GM11168 (cell line): ENCODE measurements at regions not wholly inside any gene's neighbourhood (a gene's known extent, or its start where the extent isn't known, plus 50 kb on each side); places are given as distances from the start of the nearest gene placed in this dataset.

Experiments
- in situ Hi-C: fragments of 300-500 bp; cut with MboI; formaldehyde crosslinking; loops from one replicate; pipeline ENCODE4 v1.12.0; 2022; ENCODE audit warnings: low sequenced_read_pairs; ENCODE audit not compliant: unreplicated experiment

DNA sequence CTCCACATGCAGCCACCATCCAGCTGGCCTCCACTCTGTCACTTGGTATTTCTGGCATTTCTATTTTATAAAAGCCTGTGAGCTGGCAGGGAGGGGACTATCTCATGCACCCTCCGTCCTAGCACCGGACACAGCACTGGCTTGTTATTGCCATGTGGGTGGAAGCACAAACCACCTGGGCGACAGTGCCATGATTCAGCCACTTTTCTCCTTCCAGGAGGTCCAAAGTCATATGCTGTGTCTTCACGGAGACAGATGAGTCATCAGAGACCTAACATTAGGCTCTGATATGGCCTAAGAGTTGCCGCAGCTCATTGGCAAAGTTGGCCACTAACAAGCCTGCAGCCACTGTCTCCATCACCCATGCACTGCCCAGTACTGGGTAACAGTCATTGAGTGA is 1123.0 kb downstream of the VRK1 start:
- in situ Hi-C loops, result no loop called here

DNA sequence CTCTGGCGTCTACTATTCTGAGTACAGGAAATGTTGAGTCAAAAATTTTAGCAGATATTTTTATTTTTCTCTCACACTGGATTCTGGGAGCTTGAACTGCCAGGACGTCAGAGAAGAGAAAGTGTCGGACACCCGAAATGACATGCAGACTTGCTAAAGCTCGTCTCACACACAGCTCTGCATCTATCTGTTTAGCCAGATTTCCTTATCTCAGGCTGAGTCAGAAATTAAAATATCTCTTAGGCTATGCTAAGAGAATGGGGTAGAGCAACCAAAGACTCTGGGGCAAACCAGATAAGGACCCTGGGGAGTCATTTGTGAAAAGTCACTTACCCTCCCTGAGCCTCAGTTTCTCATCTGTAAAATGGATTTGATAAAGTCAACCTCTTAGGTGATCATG is 1124.1 kb downstream of the VRK1 start:
- in situ Hi-C loops, result no loop called here

DNA sequence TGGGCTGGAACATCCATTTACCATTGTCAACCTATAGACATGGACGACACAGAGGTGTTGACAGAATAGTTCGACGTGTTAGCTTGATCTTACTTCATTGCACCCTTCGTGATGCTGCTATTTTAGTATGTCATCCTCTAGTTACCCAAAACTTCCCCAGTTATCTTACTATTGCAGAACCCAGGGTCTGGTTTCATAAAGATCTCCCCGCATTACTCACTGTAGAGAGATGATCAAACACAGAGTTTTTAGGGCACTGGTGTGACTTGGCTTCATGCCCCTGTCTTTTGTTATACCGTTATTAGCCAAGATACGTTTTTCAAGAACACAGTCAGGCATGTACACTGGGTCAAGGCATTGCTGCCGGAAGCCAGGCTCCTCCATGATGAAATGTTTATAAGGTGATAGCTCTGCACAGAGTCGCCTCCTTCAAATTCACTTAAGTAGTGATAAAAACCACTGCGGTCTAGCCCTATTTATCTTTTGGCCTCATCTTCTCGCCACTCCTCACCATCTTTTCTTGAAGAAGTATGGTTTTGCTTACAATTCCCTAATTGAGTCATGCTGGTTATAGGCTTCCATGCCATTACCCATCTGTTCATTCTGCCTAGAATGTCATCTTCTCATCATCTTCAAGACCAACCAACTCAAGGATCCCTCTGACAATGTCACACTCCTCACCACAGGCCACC is 1127.9 kb downstream of the VRK1 start:
- in situ Hi-C loops, result no loop called here

DNA sequence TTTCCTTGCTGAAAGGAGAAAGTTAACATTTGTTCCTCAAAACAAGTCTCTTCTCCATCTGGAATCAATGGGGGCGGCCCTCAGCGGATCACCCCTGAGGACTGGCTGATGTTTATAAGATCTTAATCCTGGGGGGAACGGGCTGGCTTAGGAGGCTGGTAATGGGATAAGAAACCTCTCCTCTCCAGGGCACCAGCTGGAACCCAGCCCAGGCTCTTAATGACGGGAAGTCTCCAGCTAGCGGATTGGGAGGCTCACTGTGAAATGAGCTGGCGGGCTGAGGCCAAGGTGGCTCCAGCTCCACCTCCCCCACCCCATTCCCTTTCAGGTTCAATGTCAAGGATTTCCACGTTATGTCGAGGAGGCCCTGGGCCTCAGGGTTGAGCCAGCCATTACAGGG is 1133.0 kb downstream of the VRK1 start:
- in situ Hi-C loops, result no loop called here

DNA sequence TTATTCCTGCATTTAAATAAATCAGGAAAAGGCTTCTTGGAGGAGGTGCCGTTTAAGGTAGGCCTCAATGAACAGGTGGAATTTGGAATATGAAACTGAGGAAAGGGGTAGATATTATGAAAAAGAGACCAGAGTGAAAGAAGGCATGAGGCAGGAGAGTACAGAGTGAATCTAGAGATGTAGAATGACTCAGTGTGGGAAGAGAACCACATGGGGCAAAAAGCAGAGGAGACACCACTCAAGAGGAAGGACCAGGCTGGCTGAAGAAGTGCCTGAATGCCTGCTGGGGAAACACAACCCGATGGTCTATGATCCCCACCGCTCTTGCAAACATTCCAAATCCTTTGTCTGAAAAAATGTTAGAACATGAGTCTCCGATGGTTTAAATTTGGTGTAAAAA is 1134.1 kb downstream of the VRK1 start:
- in situ Hi-C loops, result no loop called here

DNA sequence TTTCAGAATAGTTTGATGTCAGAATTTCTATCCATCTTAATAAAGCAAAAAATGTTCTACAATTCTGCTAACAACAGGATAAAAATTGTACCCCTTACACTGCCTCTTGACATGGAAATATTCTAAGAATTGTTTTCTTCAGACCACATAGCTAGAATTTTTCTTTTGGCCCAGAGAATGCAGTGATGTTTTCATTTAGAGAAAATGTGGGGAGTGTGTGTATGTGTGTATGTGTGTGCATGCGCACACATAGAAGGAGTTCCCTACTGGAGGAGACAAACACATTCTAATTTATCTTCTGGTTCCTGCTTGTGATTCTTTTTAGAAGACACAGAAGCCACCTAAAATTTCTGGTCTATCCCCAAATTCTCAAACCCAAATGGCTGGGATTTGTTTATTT is 1145.7 kb downstream of the VRK1 start:
- in situ Hi-C loops, result no loop called here

DNA sequence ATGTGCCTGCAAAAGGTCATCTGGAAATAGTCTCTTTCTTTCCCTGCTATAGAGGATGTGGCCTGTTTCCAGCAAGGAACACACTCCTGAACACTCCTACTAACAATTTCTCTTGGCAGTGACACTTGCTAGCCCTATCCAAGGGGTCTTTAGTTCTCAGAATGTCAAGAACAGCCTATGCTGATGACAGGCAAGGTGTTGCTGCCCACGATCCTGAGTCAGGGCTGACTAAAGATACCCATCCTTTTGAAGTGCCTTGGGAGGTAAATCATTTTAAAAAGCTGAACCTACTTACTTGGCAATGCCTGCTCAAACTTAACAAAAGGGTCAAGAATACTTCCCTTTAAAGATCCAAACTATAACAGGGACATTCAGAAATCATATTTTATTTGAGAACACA is 1146.4 kb downstream of the VRK1 start:
- in situ Hi-C loops, result no loop called here

DNA sequence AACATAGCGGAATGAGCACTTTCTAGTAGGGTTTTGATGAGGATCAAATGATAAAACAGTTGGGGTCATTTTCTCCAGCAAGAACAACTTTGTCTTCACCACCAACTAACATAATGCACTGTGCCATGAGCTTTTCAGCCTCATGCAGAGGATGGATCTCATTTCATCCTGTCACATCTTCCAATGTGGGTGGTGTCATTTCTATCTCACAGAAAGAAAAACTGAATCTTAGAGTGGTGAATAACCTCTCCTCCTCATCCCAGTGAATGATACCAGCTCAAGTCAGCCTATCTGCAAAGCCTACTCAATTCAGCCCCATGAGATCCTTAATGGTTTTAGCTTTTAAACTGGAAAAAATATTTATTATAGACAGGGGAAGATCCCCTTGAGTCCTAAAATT is 1147.2 kb downstream of the VRK1 start:
- in situ Hi-C loops, result no loop called here

DNA sequence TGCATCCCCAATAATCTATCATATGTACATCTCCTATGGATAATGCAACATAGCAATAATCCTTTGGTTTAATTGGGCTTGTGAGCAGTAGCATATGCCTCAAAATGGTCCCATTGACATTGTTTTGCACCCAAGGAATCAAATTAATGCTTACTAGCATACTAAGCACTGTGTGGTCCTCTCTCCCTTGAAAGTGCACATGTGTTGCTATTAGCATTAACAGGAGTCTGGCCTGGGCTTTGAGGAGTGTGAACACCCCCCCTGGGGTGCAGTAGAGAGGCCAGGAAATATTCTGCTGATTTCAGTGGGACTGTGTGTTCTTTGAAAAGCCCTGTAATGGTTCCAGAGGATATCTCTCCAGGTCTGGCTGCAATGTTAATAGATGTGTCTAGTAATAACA is 1148.4 kb downstream of the VRK1 start:
- in situ Hi-C loops, result no loop called here

DNA sequence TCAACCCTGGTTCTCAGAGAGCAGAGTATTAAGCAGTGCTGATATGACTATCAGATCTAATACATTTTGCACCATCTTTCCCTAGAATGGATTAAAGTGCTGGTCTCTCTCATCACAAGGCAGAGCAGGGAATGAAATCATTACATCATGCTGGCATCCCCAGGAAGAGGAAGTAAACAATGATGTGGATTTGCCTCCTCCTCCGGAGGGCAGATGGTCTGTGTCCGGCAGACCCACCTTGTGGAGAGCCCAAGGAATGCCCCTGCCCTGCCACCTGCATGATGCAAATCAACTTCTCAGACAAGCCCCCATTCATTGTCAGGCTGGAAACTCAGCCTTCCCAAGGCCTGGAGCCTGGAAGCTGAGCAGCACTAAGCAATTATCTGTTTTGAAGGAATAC is 1149.1 kb downstream of the VRK1 start:
- in situ Hi-C loops, result no loop called here

GRCh38 chr14:97946641-97947040 is 1149.5 kb downstream of the VRK1 start:
- in situ Hi-C loops, result no loop called here

- in situ Hi-C loops, result no loop called here
Observed at GRCh38 chr14:97948841-97949240, 1151.7 kb downstream of the VRK1 start.

GRCh38 chr14:97956581-97957340 is 1159.6 kb downstream of the VRK1 start:
- in situ Hi-C loops, result no loop called here

DNA sequence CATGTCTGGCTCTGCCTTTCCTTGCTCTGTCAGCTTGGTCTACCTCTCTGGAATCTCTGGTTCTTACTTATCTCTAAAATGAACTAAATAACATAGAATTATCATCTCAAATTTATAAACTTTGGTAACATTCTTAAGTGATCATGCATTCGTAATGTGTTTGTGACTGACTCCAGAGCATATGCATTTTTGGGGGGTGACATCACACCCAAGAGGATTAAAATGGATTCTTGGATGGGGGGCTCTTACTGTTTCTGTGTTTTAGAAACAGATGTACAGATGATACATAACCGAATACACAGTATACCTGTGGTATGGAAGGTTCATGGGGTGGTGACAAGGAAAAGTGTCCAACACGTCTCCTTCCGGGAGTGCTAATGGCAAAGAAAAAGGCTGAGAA is 1162.1 kb downstream of the VRK1 start:
- in situ Hi-C loops, result no loop called here

DNA sequence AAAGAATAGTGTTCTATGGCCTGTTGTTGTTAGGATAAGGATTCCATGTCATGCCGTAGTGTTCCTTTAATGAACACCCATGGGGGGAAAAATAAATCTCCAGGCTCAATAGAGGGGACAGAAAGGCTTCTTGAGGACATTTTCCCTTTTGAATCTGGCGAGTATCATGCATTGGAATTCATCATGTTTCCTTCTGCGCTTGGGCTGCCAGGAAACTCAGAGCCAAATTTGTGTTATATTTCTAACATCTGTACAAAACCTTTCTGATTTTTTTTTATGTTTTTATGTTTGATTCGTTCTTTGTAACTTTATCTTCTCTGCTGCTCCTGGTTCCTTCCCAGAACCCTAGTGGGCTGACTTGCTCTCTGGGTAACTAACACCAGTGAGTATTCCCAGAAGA is 1163.3 kb downstream of the VRK1 start:
- in situ Hi-C loops, result no loop called here

- in situ Hi-C loops, result no loop called here
Observed at GRCh38 chr14:97970222-97970621, 1173.0 kb downstream of the VRK1 start.

DNA sequence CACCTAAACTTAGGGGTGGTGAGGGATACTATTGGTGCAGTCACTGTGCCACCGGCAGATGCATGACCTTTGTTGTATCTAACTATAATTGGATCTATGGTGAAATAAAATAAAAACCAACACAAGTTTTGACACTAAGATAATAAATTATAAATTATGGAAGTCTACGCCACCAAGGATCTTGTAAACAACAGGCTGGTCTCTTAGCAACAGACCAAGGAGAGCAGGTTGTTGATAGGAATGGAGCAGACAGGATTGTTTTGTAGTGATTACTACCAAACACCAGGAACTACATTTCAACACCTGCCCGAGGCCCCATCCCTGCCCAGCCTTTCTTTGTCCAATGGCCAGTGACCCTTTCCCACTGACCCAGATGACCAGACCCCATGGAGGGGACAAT is 1178.0 kb downstream of the VRK1 start:
- in situ Hi-C loops, result no loop called here

GRCh38 chr14:97975962-97976361 is 1178.8 kb downstream of the VRK1 start:
- in situ Hi-C loops, result no loop called here

DNA sequence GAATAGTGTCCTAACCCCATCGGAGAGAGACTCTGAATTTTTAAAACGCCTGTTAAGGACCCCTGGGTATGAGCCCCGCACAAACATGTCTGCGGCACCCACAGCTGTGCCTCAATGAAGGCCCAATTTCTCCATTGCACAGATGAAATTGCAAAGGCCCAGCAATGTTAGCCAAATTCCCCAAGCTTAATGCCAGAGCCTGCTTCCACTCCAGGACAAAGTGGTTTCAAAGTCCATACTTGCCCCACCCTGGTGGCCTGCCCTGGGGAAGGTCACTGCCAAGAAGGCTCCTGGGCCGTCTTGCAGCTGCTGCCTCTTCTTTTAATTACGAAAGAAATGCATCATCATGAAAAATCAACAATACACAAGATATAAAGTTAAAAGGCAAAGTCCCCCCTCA is 1179.7 kb downstream of the VRK1 start:
- in situ Hi-C loops, result no loop called here

DNA sequence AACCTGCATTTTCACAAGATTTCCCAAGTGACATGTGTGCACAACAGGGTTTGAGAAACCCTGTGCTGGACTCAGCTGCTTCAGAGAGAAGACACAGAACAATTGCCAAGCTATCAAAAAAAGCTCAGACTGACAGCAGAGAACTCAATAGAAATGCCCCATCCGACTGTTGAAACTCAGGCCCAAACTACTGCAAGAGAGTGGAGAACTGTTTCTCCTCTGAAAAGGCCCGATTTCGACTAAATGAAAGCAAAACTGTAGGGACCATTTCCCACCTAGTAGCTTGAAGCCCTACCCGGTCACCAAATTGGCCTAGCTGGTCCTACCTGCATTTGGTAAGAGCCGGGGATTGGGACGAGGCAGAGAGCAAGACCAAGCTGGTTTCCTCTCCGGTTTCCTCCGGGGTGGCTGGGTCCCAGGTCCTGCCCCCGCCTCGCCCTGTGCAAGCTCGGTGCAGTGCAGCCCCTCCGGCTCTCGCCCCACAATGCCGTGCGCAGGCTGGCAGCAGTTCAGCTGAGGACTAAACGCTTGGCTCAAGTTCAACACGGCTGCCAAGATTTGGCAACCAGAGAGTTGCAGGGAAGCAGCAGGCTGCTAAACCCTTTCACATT is 1180.6 kb downstream of the VRK1 start:
- in situ Hi-C loops, result no loop called here

DNA sequence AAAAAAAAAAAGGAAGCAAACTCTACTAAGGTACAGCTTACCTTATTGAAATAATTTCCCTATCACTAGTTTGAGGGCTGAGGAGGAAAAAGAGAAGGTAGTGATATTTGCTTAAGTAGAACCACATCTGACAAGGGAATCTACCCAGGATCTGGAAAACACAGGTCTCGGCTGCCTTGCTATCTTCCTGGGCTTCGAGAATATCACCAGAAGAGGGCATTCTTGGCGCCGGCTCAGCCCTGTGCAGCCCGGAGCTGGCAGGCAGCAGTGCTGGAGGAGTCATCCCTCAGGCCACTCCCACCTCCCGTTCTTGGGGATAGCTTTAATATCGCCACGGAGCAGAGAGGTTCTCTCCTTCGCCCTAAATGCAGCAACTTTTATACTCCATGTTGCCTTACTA is 1181.2 kb downstream of the VRK1 start:
- in situ Hi-C loops, result no loop called here
